T-helper 2 cell (primary cell): ENCODE measurements at regions not wholly inside any gene's neighbourhood (a gene's known extent, or its start where the extent isn't known, plus 50 kb on each side); places are given as distances from the start of the nearest gene placed in this dataset.

Source experiments
- DNase-seq, 5 experiments: peaks; one replicate each; pipeline versions ENCODE4 v3.0.0 to v3.0.0-alpha.2; 2012 to 2022

DNA sequence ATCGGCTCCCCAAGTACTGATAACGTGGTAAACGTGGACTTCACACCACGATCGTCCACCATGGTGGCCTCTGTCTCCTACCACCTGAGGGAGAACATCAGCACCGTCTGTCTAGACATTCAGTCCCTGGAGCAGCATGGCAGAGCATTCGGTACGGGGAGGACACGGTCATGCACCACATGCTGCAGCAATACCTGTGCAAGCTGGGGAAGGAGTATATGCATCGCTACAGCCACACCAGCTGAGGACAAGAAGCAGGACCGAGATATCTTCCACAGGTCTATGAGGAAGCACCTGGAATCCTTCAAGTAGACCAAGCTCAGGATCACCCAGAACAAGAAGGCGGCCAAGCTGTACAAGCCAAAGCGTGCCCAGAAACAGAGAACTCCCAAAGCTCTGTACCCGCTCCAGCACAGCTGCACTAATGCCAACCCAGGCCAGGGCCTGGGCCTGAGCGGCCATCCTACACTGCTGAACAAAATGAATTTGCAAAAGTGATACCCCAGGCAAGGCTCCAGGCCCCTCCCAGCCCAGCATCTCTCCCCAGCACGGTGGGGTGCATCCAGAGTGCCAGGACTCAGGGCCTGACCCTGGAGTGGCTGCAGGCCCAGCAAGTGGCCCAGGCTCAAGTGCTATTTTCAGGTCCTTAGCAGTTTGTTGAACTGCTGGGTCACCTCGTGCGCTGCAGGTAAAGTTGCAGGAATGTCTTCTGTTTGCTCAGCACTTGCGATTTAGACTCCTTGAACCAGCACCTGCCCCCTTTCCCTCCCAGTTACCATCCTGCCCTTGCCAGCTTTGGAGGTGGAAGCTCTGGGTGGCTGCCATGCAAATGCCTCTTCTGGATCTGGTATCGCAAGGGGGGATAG lies 119.3 kb upstream of the SERPIND1 start:
- no peak for DNase-seq

DNA sequence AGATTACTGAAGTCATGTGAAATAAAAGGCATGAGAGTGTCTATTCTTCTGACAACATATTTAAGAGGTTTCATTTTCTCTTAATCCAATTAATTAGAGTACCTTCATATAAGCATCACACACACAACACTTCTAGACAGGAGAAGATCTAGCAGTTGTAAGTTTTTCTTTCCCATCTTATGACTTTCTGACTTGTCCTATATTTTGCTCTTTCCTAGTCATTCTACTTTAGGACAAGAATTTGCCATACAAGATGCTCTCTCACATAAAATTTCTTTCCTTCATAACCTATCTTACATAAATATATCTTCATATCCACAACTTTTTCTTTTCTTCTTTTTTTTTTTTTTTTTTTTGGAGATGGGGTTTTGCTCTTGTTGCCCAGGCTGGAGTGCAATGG lies 118.3 kb upstream of the SERPIND1 start:
- no peak for DNase-seq

DNA sequence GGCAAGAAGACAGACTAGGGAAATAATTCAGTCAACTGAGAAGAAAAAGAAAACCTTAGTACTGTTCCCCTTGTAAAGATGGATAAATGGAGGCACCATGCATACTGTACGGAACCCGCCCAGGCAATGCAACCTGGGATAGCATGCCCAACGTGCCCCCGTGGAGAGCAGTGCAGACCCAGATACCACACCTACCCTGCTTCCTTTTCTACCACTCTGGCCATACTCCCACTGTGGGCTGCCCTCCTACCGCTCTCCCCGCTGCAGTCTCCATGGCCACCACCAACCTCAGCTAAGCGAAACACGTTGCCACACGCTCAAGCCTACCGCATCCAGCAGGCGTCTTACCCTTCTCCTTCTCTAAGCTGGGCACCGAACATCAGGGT lies 117.4 kb upstream of the SERPIND1 start:
- DNase-seq, result no peak

DNA sequence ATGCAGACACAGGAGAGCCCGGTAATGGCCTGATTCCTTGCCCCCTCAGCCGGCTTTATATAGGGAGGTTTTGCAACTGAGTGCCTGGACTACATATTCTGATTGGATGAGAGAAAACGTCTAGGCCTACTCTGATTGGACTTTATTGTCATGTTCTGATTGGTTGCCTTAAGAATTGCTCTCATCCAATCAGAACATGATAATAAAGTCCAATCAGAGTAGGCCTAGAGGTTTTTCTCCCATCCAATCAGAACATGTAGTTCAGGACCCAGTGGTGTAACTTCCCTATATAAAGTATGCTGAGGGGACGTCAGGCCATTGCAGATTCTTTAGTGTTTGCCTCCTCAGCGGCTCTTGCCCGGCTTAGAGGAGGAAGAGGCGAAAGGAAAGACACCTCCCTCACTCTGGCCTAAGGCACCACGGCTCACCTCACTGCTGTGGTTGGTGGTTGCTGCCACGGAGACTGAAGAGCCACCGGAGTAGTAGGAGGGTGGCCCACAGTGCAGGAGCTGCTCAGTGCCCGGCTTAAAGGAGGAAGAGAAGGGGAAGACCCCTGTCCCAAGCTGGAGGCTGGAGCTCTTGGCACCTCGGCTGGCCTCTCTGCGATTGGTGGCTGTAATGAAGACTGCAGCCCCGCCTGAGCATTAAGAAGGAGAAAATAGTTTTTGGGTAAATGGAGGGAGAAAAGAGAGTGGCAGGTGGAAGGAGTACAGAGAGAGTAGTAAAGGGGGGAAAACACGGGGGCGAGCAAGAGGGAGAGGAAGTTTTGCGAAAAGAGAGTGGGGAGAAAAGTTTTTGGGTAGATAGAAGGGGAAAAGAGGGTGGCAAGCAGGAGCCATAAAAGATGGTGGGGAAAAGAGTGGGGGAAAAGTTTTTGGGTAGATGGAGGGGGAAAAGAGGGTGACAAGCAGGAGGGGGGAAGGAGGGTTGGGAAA lies 116.7 kb upstream of the SERPIND1 start:
- peak in 1 of 5 experiments; percentile 5 for DNase-seq
